ENCODE measurements at regions not wholly inside any gene's neighbourhood (a gene's known extent, or its start where the extent isn't known, plus 50 kb on each side); places are given as distances from the start of the nearest gene placed in this dataset.

DNA sequence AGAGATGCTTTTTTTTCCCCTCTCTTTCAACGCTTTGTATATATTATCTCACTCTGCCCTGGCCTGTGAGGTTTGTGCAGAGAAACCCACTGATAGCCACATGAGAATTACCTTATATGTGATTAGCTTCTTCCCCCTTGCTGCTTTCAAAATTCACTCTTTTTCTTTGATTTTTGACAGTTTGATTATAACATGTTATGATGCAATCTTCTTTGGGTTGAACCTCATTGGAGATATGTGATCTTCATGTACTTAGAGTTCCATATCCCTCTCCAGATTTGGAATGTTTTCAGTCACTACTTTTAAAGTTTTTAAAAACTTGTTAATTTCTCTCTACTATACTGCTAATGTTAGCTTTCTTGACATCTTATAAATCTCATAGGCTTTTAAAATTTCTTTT lies 479.5 kb upstream of the AGA start:
- TF ChIP-seq EZH2 (IDR thresholded peaks at IDR 0.05; ENCODE audit: borderline replicate concordance, low read depth, low read length, severe bottlenecking) = no peak
- TF ChIP-seq, protein P1, sequence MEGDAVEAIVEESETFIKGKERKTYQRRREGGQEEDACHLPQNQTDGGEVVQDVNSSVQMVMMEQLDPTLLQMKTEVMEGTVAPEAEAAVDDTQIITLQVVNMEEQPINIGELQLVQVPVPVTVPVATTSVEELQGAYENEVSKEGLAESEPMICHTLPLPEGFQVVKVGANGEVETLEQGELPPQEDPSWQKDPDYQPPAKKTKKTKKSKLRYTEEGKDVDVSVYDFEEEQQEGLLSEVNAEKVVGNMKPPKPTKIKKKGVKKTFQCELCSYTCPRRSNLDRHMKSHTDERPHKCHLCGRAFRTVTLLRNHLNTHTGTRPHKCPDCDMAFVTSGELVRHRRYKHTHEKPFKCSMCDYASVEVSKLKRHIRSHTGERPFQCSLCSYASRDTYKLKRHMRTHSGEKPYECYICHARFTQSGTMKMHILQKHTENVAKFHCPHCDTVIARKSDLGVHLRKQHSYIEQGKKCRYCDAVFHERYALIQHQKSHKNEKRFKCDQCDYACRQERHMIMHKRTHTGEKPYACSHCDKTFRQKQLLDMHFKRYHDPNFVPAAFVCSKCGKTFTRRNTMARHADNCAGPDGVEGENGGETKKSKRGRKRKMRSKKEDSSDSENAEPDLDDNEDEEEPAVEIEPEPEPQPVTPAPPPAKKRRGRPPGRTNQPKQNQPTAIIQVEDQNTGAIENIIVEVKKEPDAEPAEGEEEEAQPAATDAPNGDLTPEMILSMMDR (IDR thresholded peaks at IDR 0.05; ENCODE audit: borderline replicate concordance, extremely low read depth, low read length, poor library complexity, severe bottlenecking) = no peak
